ENCODE measurements at regions not wholly inside any gene's neighbourhood (a gene's known extent, or its start where the extent isn't known, plus 50 kb on each side); places are given as distances from the start of the nearest gene placed in this dataset.

DNA sequence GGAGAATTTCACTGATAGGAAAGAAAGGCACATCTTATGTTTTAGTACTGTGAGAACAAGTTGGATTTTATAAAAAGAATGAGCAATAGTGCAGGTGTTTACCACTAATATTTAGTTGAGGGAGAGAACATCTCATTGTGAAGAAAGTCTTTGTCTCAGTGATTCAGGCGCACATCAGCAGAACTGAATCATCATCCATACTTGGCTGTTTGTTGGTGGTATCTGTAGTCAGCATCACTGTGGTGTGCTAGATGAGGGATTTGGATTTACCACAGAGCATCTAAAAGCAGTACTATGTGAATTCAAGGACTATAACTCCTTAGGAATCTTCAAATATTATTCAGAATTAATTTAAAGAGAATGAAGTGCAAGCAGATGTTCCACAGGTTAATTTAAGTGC, 1380.5 kb upstream of the ATXN8OS start:
- Histone ChIP-seq H2BK120ac (ENCODE audit: low read depth, low read length) (no peak overlapping the region), H4K91ac (ENCODE audit: low read depth, low read length, poor library complexity) (no peak overlapping the region), H3K4me2 (ENCODE audit: insufficient read depth, low read length, poor library complexity, severe bottlenecking) (no peak overlapping the region), H2AFZ (ENCODE audit: low read length) (peak overlapping the region; percentile 2), H2BK5ac (ENCODE audit: low read length) (no peak overlapping the region), H3K27me3 (ENCODE audit: control insufficient read depth in 3 of 3, insufficient read depth in 3 of 3, low read depth in 1 of 3, low read length in 3 of 3) (no peaks in the 10 kb centered on the region), H3K9me3 (replicated peaks in 1 of 2; ENCODE audit: control insufficient read depth in 2 of 2, insufficient read depth in 1 of 2, low read depth in 1 of 2, low read length in 2 of 2) (peaks cover 0 to 2% of the 10 kb centered on the region in 2 donors), H4K8ac (ENCODE audit: low read depth, low read length) (no peak overlapping the region), H3K36me3 (replicated peaks in 1 of 2; ENCODE audit: control insufficient read depth in 2 of 2, insufficient read depth in 2 of 2, low read length in 2 of 2) (no peaks in the 10 kb centered on the region), H3K23ac (ENCODE audit: low read depth, low read length, poor library complexity) (no peak overlapping the region), H3K4me3 (ENCODE audit: low read length in 2 of 2) (no peak overlapping the region), H2BK15ac (ENCODE audit: low read length) (no peak overlapping the region), H3K4ac (ENCODE audit: low read length) (no peak overlapping the region), H3K4me1 (ENCODE audit: control insufficient read depth in 2 of 2, insufficient read depth in 1 of 2, low read depth in 1 of 2, low read length in 2 of 2) (no peaks in the 10 kb centered on the region), H3K27ac (replicated peaks; ENCODE audit: low read length) (no peak overlapping the region), H2AK5ac (ENCODE audit: low read depth, low read length) (no peak overlapping the region), H2BK12ac (ENCODE audit: low read length) (no peak overlapping the region), H3K9ac (ENCODE audit: low read depth, low read length, poor library complexity) (no peak overlapping the region), H3K14ac (ENCODE audit: low read length) (no peak overlapping the region), H3K79me1 (ENCODE audit: low read depth, low read length) (no peaks in the 10 kb centered on the region), H3K18ac (ENCODE audit: low read length) (no peak overlapping the region)
- DNase-seq (ENCODE audit: low spot score): no peak
- no CpG with 5 or more reads among the region's 1 CpG for WGBS, 2 donors (ENCODE audit: extremely low coverage in 2 of 2, insufficient read length in 2 of 2, insufficient replicate concordance in 1 of 2)

- H4K91ac ChIP-seq (ENCODE audit: low read depth, low read length, poor library complexity): no peak overlapping the region
- no peak overlapping the region for H3K27ac ChIP-seq (replicated peaks; ENCODE audit: low read length)
- no peak overlapping the region for H2BK12ac ChIP-seq (ENCODE audit: low read length)
- no peak overlapping the region for H3K4me3 ChIP-seq (ENCODE audit: low read length in 2 of 2)
- H4K8ac ChIP-seq (ENCODE audit: low read depth, low read length): no peak overlapping the region
- no peak overlapping the region for H3K18ac ChIP-seq (ENCODE audit: low read length)
- H3K9me3 ChIP-seq (replicated peaks in 1 of 2; ENCODE audit: control insufficient read depth in 2 of 2, insufficient read depth in 1 of 2, low read depth in 1 of 2, low read length in 2 of 2): peaks cover 0 to 3% of the 10 kb centered on the region in 2 donors
- H3K4me1 ChIP-seq (ENCODE audit: control insufficient read depth in 2 of 2, insufficient read depth in 1 of 2, low read depth in 1 of 2, low read length in 2 of 2): peaks cover 0 to 6% of the 10 kb centered on the region in 2 donors
- no peak overlapping the region for H3K14ac ChIP-seq (ENCODE audit: low read length)
- no peak overlapping the region for H3K23ac ChIP-seq (ENCODE audit: low read depth, low read length, poor library complexity)
- H2AFZ ChIP-seq (ENCODE audit: low read length): no peak overlapping the region
- H2BK15ac ChIP-seq (ENCODE audit: low read length): no peak overlapping the region
- H3K27me3 ChIP-seq (ENCODE audit: control insufficient read depth in 3 of 3, insufficient read depth in 3 of 3, low read depth in 1 of 3, low read length in 3 of 3): no peaks in the 10 kb centered on the region
- WGBS, 2 donors (ENCODE audit: extremely low coverage in 2 of 2, insufficient read length in 2 of 2, insufficient replicate concordance in 1 of 2): no CpG with 5 or more reads among the region's 3 CpGs
- H2BK120ac ChIP-seq (ENCODE audit: low read depth, low read length): no peak overlapping the region
- no peak overlapping the region for H3K4ac ChIP-seq (ENCODE audit: low read length)
- no peak overlapping the region for H3K4me2 ChIP-seq (ENCODE audit: insufficient read depth, low read length, poor library complexity, severe bottlenecking)
- no peak overlapping the region for H2AK5ac ChIP-seq (ENCODE audit: low read depth, low read length)
- H3K9ac ChIP-seq (ENCODE audit: low read depth, low read length, poor library complexity): no peak overlapping the region
- DNase-seq (ENCODE audit: low spot score): no peak
- H3K36me3 ChIP-seq (replicated peaks in 1 of 2; ENCODE audit: control insufficient read depth in 2 of 2, insufficient read depth in 2 of 2, low read length in 2 of 2): no peaks in the 10 kb centered on the region
- H2BK5ac ChIP-seq (ENCODE audit: low read length): no peak overlapping the region
- H3K79me1 ChIP-seq (ENCODE audit: low read depth, low read length): no peaks in the 10 kb centered on the region
These were observed 1387.8 kb upstream of the ATXN8OS start for GRCh38 chr13:68719815-68720214.

DNA sequence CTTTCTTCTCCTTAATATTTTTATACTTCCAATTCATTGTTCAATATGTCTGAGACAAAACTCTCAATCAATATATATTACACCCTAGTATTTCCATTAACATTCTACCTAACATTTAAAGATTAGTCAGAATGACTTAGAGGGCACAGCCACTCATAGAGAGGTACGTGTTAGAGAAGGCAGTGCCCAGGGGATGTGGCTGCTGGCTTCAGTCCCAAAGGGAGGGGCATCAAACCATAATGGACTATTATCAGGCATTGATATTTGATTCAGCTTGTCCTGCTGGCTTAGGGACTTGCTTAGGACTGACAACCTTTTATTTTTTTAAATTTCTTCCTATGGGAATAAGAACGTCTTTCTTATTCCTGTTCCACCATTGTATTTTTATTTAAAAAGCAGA, 1392.0 kb upstream of the ATXN8OS start:
- Histone ChIP-seq H3K18ac (ENCODE audit: low read length) (no peak overlapping the region), H3K79me1 (ENCODE audit: low read depth, low read length) (no peaks in the 10 kb centered on the region), H2AK5ac (ENCODE audit: low read depth, low read length) (no peak overlapping the region), H3K36me3 (replicated peaks in 1 of 2; ENCODE audit: control insufficient read depth in 2 of 2, insufficient read depth in 2 of 2, low read length in 2 of 2) (no peaks in the 10 kb centered on the region), H2BK12ac (ENCODE audit: low read length) (no peak overlapping the region), H3K23ac (ENCODE audit: low read depth, low read length, poor library complexity) (no peak overlapping the region), H3K4me1 (ENCODE audit: control insufficient read depth in 2 of 2, insufficient read depth in 1 of 2, low read depth in 1 of 2, low read length in 2 of 2) (peaks cover 5 to 20% of the 10 kb centered on the region in 2 donors), H3K27ac (replicated peaks; ENCODE audit: low read length) (peak overlapping the region; percentile 42), H3K27me3 (ENCODE audit: control insufficient read depth in 3 of 3, insufficient read depth in 3 of 3, low read depth in 1 of 3, low read length in 3 of 3) (no peaks in the 10 kb centered on the region), H4K91ac (ENCODE audit: low read depth, low read length, poor library complexity) (no peak overlapping the region), H3K9ac (ENCODE audit: low read depth, low read length, poor library complexity) (no peak overlapping the region), H2BK15ac (ENCODE audit: low read length) (no peak overlapping the region), H3K4me3 (ENCODE audit: low read length in 2 of 2) (no peak overlapping the region), H3K14ac (ENCODE audit: low read length) (no peak overlapping the region), H4K8ac (ENCODE audit: low read depth, low read length) (no peak overlapping the region), H3K4me2 (ENCODE audit: insufficient read depth, low read length, poor library complexity, severe bottlenecking) (no peak overlapping the region), H2AFZ (ENCODE audit: low read length) (no peak overlapping the region), H2BK5ac (ENCODE audit: low read length) (no peak overlapping the region), H3K9me3 (replicated peaks in 1 of 2; ENCODE audit: control insufficient read depth in 2 of 2, insufficient read depth in 1 of 2, low read depth in 1 of 2, low read length in 2 of 2) (peaks cover 0 to 3% of the 10 kb centered on the region in 2 donors), H3K4ac (ENCODE audit: low read length) (no peak overlapping the region), H2BK120ac (ENCODE audit: low read depth, low read length) (no peak overlapping the region)
- DNase-seq (ENCODE audit: low spot score): no peak
- WGBS, 2 donors (ENCODE audit: extremely low coverage in 2 of 2, insufficient read length in 2 of 2, insufficient replicate concordance in 1 of 2): no CpG with 5 or more reads among the region's 2 CpGs

DNA sequence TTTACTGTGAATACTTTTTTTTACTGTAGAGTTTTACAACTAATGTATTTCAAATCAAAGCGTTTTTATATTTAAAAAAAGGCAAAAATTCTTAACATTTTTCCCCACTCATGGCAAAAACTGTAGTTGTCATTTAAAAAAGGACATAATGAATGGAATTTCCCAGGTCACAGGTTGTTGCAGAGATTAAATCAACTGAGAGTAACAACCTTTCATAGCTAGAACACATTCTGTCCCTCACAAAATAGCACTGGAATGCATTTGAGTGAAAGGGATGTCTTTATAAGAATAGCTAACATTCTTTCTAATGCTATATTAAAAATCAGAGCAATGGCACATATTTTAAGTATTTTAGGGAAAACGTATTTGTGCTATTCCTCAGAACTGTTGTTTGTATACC, 1393.3 kb upstream of the ATXN8OS start:
- peak; percentile 65 for DNase-seq (ENCODE audit: low spot score)
- WGBS, 2 donors (ENCODE audit: extremely low coverage in 2 of 2, insufficient read length in 2 of 2, insufficient replicate concordance in 1 of 2): no CpG with 5 or more reads among the region's 2 CpGs
- Histone ChIP-seq H3K27ac (replicated peaks; ENCODE audit: low read length) (no peak overlapping the region), H3K27me3 (ENCODE audit: control insufficient read depth in 3 of 3, insufficient read depth in 3 of 3, low read depth in 1 of 3, low read length in 3 of 3) (no peaks in the 10 kb centered on the region), H2AK5ac (ENCODE audit: low read depth, low read length) (no peak overlapping the region), H3K36me3 (replicated peaks in 1 of 2; ENCODE audit: control insufficient read depth in 2 of 2, insufficient read depth in 2 of 2, low read length in 2 of 2) (no peaks in the 10 kb centered on the region), H2BK5ac (ENCODE audit: low read length) (no peak overlapping the region), H3K9ac (ENCODE audit: low read depth, low read length, poor library complexity) (no peak overlapping the region), H2BK15ac (ENCODE audit: low read length) (no peak overlapping the region), H2BK120ac (ENCODE audit: low read depth, low read length) (no peak overlapping the region), H3K4me3 (ENCODE audit: low read length in 2 of 2) (no peak overlapping the region), H4K8ac (ENCODE audit: low read depth, low read length) (no peak overlapping the region), H4K91ac (ENCODE audit: low read depth, low read length, poor library complexity) (no peak overlapping the region), H3K4me2 (ENCODE audit: insufficient read depth, low read length, poor library complexity, severe bottlenecking) (no peak overlapping the region), H2BK12ac (ENCODE audit: low read length) (no peak overlapping the region), H3K9me3 (replicated peaks in 1 of 2; ENCODE audit: control insufficient read depth in 2 of 2, insufficient read depth in 1 of 2, low read depth in 1 of 2, low read length in 2 of 2) (no peaks in the 10 kb centered on the region), H3K23ac (ENCODE audit: low read depth, low read length, poor library complexity) (no peak overlapping the region), H3K14ac (ENCODE audit: low read length) (no peak overlapping the region), H3K4ac (ENCODE audit: low read length) (no peak overlapping the region), H2AFZ (ENCODE audit: low read length) (peak overlapping the region; percentile 46), H3K18ac (ENCODE audit: low read length) (no peak overlapping the region), H3K4me1 (ENCODE audit: control insufficient read depth in 2 of 2, insufficient read depth in 1 of 2, low read depth in 1 of 2, low read length in 2 of 2) (peaks cover 5 to 20% of the 10 kb centered on the region in 2 donors), H3K79me1 (ENCODE audit: low read depth, low read length) (no peaks in the 10 kb centered on the region)
